HG02973 (cell line): ENCODE measurements at regions not wholly inside any gene's neighbourhood (a gene's known extent, or its start where the extent isn't known, plus 50 kb on each side); places are given as distances from the start of the nearest gene placed in this dataset.
"Not testable (repeated sequence)": the region's sequence is repeated elsewhere in the genome, so short reads cannot be mapped to it uniquely, and the experiment has no call there.

Experiments used
- ATAC-seq: cut with Tn5 transposase; IDR thresholded peaks from one replicate; pipeline ENCODE4 v1.9.1; 2021; ENCODE audit warnings: moderate library complexity; ENCODE audit not compliant: unreplicated experiment

DNA sequence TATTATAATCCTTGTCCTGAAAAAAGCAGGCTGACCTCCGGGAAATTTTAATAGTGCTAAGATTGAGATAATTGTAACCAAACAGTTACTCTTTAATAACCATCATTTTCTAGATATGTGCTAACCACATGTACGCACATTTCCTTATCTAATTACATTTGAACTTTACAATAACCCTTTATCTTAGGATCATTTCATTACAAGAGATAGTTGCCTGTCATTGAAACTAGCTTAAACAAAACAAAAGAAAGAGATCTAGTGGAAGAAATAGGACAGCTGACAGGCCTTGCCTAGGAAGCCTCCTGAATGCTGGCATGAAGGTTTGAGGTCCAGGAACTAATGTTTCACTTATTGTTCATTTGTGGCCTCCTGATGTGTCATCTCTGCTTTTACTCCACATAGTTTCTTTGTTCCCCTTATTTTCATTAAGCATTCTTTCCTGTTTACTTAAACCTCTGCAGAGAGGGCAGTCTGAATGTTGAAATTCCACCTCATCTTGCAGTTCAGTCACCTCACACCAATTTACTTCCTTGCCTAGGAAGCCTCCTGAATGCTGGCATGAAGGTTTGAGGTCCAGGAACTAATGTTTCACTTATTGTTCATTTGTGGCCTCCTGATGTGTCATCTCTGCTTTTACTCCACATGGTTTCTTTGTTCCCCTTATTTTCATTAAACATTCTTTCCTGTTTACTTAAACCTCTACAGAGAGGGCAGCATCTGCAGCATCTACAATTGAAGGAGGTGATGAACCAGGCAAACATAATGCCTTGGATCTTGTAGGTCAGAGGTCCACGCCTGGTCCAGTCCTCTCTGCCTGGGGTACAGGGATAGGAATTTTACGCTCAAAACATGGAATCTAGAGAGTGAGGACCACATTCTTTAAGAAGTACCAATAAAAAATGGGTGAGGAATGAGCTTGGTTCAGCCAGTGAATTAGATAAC lies 247.5 kb downstream of the SPATA31A6 start:
- ATAC-seq, result peak; percentile 43

DNA sequence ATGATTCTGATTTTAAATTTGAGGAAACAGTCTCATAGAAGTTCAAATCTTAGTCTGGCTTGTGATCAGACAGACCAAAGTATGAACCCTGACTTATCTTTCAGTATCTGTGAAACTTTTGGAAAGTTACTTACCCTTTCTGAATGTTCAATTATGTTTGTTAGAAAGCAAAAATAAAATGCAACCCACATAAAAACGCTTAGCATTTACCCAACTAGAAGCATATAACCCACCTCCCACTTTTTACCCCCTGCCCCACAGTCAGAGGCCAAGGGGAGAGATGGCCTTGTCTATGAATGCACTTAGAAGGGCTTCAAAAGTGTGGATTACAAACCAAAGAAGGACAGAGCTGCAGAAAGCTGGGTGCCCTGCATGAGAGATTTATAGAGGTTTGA lies 248.2 kb downstream of the SPATA31A6 start:
- ATAC-seq, result not testable (repeated sequence)

DNA sequence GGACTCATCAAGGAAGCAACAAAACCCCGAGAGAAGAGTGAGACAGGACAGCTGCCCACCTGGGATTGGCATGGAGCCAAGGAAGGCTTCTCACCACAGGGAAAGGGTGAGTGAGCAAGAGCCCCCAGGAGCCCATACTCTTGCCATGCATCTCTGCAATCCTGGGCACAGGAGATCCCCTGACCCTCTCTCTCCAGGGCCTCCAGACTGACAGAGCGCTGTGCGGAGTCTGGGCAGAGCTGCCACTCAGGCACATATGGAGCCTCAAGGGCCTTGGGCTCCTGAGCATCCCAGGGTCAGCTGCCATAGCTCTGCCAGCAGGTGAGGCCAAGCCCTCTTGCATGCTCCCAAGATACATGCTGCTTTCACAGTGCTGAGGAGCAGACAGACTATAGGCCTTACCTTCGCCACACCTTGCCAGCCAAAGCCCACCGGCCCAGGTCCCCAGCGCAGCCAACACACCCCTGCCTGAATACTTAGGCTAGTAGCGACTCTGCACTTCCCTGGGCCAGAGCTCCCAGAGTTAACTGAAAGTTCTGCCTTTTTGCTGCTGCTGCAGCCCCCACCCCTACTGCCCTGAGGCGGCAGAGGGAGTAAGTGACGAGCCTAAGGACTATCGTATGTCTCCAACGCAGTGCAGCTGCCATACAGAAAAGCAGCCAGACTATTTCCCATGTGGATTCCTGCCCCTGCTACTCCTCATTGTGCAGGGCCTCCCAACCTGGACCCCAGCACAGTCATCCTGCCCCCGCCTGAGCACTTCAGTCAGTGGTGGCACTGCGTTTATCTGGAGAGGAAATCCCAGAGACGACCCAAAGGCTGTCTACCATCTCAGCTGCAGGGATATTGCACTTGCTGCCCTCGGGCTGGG lies 251.6 kb downstream of the SPATA31A6 start:
- ATAC-seq, result not testable (repeated sequence)

DNA sequence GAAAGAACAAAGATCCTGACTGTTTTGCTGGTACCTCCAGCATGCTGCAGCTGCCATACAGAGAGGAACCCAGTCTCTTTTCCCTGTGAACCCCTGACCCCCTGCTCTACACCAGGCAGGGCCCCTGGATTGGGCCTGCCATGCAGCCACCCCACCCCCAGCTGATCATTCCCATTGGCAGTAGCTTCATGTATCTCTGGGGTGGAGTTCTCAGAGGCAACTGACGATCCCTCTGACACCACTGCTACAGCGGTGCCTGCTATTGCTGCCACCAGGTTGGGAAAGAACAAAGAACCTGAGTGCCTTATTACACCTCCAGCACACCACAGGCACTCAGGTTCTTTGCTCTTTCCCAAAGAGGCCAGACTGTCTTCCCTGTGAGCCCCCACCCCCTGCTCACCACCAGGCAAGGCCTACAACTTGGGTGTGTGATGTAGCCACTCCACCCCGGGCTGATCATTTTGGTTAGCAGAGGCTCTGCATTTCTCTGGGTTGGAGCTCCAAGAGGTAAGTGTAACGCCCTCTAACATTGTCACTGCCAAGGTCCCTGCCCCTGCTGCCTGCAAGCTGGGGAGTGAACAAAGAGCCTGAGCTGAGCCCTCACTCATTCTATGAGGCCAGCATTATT lies 252.4 kb downstream of the SPATA31A6 start:
- ATAC-seq, result not testable (repeated sequence)

DNA sequence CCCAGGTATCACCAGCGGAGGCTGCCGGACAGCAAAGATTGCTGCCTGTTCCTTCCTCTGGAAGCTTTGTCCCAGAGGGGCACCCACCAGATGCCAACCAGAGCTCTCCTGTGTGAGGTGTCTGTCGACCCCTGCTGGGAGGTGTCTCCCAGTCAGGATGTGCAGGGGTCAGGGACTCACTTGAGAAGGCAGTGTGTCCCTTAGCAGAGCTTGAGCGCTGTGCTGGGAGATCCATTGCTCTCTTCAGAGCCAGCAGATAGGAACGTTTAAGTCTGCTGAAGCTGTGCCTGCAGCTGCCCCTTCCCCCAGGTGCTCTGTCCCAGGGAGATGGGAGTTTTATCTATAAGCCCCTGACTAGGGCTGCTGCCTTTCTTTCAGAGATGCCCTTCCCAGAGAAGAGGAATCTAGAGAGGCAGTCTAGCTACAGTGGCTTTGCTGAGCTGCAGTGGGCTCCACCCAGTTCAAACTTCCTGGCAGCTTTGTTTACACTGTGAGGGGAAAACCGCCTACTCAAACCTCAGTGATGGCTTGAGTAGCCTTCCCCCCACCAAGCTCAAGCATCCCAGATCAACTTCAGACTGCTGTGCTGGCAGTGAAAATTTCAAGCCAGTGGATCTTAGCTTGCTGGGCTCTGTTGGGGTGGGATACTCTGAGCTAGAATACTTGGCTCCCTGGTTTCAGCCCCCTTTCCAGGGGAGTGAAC lies 253.7 kb downstream of the SPATA31A6 start:
- not testable (repeated sequence) for ATAC-seq

DNA sequence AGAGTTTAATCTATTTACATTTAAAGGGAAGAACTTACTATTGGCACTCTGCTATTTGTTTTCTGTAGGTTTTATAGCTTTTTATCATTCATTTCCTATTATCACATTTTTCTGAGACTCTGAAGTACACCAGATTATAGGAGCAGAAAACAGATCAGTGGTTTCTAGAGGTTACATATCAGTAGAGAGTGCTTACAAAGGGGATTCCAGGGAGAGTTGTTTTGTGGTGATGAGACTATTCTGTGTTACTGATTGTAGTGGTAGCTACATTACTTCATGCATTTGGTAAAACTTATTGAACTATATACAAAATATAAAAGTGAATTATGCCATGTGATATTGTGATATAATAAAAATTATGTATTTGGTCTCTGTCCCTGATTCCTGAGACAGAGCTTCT lies 259.2 kb downstream of the SPATA31A6 start:
- ATAC-seq, result peak; percentile 41

DNA sequence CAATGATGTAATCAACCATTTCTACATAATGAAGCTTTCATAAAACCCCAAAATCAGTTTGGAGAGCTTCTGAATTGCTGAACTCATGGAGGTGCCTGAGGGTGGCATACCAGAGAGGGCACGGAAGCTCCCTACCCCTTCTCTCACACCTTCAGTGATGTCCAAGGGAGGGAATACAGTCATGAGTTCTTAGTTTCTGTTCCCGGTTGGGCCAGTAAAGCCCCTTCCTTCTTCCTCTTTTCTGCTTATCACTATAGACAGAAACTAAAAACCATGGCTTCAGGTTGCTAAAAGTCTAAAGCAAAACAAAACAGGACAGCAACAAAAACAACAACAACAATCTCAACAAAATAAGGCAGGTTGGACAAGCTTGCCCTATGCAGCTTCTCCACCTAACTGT lies 260.0 kb downstream of the SPATA31A6 start:
- peak; percentile 75 for ATAC-seq

DNA sequence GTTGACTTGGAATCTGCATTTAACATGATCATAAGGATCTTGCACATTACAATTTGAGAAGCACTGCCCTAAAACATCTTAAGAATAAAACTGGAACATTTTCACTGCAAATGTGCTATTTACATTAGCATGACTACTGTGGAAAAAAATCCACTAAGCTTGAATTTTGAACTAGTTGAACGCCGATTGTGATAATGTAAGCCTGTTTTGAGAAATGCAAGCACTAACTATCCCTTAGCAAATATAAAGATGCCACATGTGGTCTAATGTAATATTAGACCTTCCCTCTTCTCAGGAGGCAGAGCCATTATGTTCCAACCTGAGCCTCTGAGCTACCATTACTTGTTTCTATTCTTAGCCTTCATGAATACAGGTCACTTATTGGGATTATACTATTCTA lies 278.0 kb downstream of the SPATA31A6 start:
- ATAC-seq, result not testable (repeated sequence)

DNA sequence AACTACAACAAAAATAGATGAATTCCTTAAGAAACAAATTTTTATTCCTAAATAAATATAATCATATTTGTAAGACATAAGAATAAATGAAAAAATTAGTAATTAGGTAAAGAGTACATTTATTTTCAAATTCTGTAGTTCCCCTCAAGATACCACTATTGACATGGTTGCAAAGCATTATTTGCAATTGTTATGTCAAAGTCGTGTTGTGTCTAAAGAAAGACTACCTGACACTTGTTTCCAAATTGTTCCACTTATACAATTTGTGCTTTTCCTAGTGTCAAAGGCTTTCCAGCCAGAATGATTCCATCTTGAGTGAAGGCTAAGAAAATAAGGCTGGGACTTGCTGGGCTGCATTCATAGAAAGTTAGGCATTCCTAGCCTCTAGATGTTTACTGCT lies 278.4 kb downstream of the SPATA31A6 start:
- not testable (repeated sequence) for ATAC-seq

DNA sequence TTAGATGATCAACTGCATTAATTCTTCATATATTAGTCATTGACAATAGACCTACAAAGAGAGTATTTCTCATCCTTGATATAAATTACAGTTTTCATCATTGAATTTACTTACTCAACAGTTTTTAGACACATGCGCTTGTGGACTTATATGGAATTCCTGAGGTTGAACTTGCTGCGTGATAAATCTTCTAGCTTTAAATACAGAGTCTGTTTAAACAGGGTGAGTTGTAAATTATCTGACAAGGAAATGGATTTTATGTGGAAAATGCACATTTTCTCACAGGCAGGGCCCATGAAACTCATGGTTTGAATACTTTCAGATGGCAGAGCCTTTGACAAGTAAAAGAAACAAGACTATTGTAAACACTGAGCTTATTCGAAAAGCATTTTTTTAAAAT lies 280.5 kb downstream of the SPATA31A6 start:
- ATAC-seq, result not testable (repeated sequence)

DNA sequence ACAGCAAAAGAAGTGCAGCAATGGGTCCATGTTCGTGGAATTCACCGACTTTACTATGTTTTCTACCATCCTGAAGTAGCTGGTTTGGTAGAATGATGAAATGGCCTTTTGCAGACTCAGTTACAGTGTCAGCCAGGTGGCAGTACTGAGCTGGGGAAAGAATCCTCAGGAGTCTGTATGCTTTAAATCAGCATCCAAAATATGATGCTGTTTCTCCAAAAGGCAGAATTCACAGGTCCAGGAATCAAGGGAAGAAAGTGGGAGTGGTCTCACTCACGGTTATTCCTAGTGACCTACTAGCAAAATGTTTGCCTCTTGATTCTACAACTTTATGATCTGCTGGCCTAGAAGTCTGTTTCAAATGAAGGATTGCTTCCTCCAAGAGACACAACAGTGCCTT lies 287.1 kb downstream of the SPATA31A6 start:
- ATAC-seq, result not testable (repeated sequence)

DNA sequence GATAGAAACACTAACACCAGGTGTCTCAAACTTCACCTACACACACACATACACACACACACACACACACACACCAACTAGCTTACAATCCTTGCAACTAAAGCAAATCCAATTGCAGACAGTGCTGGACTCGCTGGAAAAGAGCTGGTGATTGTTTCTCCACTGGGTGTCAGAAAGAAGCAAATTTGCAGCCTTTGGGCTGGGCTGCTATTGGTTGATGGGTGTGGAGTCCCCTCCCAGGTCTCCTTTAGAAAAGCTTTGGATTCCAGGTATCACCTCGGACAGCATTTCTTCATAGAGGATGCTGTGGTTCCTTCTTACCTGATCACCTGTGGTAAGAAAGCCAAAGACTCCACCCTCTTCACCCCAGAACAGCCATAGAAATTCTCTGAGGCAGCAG lies 307.5 kb downstream of the SPATA31A6 start:
- not testable (repeated sequence) for ATAC-seq

DNA sequence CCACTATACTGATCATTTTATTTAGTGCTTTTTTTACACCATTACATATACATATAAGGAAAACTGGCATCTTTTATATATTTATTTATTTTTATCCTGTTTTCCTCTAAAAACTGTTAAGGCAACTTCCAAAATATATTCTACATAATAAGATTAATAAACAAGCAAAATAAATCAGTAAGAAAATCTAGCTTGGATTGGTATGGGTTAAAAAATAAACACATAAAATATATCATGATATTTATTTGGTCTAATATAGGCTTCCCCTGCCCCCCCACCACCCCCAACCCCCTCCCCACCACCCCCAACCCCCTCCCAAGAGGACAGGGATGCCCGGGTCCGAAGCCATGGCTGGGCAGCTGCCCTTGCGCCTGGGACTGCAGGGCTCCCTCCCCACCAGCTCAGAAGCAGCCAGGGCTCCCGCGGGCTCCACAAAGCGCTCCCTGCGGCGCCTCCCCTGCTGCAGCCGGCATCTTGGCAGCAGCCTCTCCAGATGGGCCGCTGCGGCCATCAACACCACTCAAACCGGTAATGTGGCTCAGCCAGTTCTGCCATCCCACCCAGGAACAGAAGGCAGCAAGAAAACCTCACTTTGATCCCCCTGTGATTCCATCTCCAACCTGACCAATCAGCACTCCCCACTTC lies 319.3 kb downstream of the SPATA31A6 start:
- not testable (repeated sequence) for ATAC-seq

DNA sequence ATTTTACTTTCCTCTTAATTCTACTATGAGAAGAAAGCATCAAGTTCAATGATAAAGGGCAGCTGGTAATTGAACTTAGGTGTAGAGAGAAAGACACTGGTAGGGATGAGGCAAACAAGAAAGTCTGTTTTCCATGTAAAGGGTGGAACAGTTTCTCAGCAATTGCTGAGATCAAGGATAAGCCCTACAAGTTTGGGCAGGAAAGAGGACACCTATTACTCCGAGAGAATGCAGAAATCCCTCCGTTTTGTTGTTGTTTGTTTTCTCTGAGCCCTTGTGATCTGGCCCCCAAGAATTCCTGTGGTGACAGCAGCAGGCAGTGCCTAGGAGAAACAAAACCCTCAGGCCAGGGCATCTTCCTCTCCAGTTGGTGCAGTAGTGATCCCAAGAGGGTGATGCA lies 324.7 kb downstream of the SPATA31A6 start:
- ATAC-seq, result not testable (repeated sequence)

DNA sequence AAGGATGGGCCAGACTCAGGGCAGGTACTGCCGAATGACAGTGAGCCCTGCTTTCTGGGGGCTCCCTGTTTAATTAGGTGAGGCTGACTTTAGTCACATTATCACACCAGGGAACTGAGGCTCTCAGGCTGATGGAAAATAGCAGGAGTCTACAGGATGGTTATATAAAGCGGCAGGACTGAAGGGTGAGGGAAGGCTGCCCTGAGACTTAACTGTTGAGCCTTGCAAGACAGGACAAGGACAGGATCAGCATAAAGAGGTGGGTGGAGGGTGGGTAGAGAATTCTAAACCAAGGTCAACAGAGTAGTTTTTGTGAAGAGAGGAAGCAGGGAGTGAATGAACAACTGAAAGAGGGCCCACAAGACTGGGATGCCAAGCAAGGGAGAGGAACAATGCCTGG lies 330.1 kb downstream of the SPATA31A6 start:
- ATAC-seq, result not testable (repeated sequence)

DNA sequence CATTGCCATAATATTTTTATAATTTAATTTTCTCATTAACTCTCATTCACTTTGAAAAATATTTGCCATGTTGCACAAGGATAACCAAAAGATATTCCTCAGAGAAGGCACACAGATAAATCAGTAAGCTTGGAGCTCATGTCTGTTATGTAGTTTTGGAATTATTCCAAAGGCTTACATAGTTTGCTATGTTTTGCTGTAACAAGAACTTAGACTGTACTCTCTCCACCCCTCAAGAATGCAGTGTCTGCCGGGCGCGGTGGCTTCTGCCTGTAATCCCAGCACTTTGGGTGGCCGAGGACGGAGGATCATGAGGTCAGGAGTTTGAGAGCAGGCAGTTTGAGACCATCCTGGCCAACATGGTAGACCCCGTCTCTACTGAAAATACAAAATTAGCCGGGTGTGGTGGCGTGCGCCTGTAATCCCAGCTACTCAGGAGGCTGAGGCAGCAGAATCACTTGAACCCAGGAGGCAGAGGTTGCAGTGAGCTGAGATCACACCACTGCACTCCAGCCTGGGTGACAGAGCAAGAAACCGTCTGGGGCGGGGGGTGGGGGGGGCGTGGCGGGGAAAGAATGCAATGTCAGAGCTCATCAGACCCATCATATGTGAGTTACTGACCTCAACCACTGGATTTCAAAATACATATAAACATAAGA lies 351.0 kb downstream of the SPATA31A6 start:
- ATAC-seq, result not testable (repeated sequence)

DNA sequence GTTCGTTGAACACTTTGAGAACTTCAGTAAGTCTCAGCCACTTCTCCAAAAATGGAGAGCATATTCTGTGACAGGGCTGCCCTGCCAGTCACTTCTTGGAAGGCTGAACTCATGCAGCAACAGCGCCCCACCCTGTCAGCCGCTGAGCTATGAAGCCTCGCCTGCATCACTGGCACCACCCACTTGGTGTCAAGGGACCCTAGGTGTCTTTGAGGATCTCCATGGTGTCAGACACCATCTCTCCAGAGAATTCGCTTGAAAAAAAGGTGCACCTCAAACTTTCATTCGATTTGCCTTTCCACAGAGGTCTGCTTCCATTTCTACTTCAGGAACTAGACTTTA lies 351.5 kb downstream of the SPATA31A6 start:
- not testable (repeated sequence) for ATAC-seq

DNA sequence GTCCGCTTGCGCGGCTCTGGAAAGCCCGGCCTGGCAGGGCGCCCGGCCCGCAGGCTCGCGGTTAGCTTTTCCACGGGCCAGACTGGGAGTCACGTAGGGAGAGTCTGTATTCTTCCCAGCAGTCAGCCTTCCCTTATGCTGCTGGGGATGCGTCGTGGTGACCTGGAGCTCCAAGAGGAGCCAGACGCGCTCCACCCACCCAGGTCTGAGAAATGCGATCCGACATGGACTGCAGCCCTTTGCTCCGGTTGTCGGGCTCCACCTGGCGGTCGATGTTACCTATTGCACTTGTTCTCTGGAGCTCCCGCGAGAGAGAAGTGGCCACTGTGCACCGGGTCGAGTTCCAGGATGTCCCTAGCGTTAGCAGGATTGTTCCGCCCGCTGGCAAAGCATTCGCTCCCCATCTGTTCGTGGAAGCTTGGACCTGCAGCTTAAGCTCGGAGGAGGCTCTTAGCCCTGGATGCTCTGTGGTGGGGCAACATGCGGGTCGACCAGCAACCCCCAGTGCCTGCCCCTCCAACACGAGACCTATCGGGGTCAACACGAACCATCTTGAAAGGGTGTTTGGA lies 367.4 kb downstream of the SPATA31A6 start:
- peak; percentile 84 for ATAC-seq

DNA sequence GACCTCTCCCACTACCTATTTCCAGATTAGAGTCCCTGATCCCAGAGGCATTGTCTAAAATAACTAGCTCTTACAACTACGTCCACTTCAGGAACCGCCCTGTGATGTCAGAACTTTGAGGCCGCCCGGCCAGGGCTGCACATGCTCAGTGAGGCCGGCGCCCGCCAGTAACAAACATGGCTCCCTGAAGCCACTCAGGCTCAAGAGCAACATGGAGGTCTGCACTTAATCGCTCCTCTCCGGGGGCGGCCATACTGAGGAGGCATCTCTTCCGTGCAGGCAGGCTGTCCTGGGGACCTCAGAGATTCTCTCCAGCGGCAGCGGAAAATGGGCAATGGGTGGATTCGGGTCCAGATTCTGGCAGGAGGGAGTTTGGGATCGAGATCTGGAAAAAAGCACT lies 385.1 kb downstream of the SPATA31A6 start:
- ATAC-seq, result not testable (repeated sequence)
